ENCODE measurements at regions not wholly inside any gene's neighbourhood (a gene's known extent, or its start where the extent isn't known, plus 50 kb on each side); places are given as distances from the start of the nearest gene placed in this dataset.

GRCh38 chr6:120219339-120219738, 869.8 kb upstream of the MAN1A1 start:
- H3K36me3 ChIP-seq = no peaks in the 10 kb centered on the region
- TF ChIP-seq, protein P1, sequence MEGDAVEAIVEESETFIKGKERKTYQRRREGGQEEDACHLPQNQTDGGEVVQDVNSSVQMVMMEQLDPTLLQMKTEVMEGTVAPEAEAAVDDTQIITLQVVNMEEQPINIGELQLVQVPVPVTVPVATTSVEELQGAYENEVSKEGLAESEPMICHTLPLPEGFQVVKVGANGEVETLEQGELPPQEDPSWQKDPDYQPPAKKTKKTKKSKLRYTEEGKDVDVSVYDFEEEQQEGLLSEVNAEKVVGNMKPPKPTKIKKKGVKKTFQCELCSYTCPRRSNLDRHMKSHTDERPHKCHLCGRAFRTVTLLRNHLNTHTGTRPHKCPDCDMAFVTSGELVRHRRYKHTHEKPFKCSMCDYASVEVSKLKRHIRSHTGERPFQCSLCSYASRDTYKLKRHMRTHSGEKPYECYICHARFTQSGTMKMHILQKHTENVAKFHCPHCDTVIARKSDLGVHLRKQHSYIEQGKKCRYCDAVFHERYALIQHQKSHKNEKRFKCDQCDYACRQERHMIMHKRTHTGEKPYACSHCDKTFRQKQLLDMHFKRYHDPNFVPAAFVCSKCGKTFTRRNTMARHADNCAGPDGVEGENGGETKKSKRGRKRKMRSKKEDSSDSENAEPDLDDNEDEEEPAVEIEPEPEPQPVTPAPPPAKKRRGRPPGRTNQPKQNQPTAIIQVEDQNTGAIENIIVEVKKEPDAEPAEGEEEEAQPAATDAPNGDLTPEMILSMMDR (IDR thresholded peaks at IDR 0.05) = no peak
- intact Hi-C loops (cut with DNase I) = no loop called here
- no peaks in the 10 kb centered on the region for H3K4me1 ChIP-seq
- DNase-seq (no peak), ATAC-seq (no peak)
- no peaks in the 10 kb centered on the region for H3K9me3 ChIP-seq
- H3K4me3 ChIP-seq = no peak overlapping the region
- H3K27me3 ChIP-seq (ENCODE audit: low read depth) = no peaks in the 10 kb centered on the region
- no peak overlapping the region for H3K27ac ChIP-seq

DNA sequence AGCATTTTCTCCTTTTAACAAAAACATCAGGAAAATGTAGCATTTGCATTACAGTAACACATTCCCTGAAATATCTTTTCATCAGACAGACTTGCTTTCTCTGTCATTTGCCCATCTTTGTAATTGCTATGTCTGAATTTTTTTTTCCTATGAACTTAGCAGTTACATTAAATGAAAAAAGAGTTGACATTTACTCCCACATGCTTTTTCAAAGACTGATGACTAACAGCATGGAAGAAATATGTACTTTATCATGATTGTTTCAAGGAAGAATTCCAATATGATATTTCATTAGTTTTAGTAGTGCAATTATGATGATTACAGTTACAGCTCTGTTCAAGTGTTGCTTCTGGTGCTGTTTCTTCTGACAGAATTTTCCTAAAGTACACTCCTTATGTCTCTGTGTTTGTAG, 864.5 kb upstream of the MAN1A1 start:
- no peaks in the 10 kb centered on the region for H3K36me3 ChIP-seq
- no peaks in the 10 kb centered on the region for H3K9me3 ChIP-seq
- no peak overlapping the region for H3K27ac ChIP-seq
- H3K4me1 ChIP-seq = no peaks in the 10 kb centered on the region
- no peaks in the 10 kb centered on the region for H3K27me3 ChIP-seq (ENCODE audit: low read depth)
- H3K4me3 ChIP-seq = no peak overlapping the region
- DNase-seq (no peak), ATAC-seq (no peak)
- TF ChIP-seq, protein P1 (IDR thresholded peaks at IDR 0.05) = no peak
- intact Hi-C loops (cut with DNase I) = no loop called here

- no peaks in the 10 kb centered on the region for H3K36me3 ChIP-seq
- ATAC-seq = no peak
- no peak overlapping the region for H3K27ac ChIP-seq
- H3K27me3 ChIP-seq (ENCODE audit: low read depth) = no peaks in the 10 kb centered on the region
- no peaks in the 10 kb centered on the region for H3K9me3 ChIP-seq
- intact Hi-C loops (cut with DNase I) = no loop called here
- no peak for DNase-seq
- H3K4me3 ChIP-seq = no peak overlapping the region
- H3K4me1 ChIP-seq = no peaks in the 10 kb centered on the region
- TF ChIP-seq, protein P1 (IDR thresholded peaks at IDR 0.05) = no peak
Observed at GRCh38 chr6:120211955-120212792, 862.6 kb upstream of the MAN1A1 start.

DNA sequence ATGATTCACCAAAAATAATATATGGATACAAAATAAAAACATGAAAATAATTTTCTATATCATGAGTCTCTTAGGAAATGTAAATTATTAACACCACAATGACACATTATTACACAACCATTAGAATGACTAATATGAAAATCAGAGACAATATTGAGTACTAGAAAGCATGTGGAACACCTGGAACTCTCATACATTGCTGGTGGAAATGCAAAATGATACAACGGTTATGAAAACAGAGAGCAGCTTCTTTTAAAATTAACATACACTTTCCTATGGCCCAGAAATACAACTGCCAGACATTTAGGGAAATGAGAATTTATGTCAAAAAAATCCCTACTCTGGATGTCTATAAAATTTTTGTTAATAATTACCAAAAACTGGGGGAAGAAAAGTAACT, 853.3 kb upstream of the MAN1A1 start:
- ATAC-seq (no peak), DNase-seq (no peak)
- H3K4me1 ChIP-seq = no peaks in the 10 kb centered on the region
- H3K36me3 ChIP-seq = no peaks in the 10 kb centered on the region
- H3K27me3 ChIP-seq (ENCODE audit: low read depth) = no peaks in the 10 kb centered on the region
- TF ChIP-seq, protein P1 (IDR thresholded peaks at IDR 0.05) = no peak
- intact Hi-C loops (cut with DNase I) = no loop called here
- no peak overlapping the region for H3K4me3 ChIP-seq
- H3K9me3 ChIP-seq = no peaks in the 10 kb centered on the region
- no peak overlapping the region for H3K27ac ChIP-seq

DNA sequence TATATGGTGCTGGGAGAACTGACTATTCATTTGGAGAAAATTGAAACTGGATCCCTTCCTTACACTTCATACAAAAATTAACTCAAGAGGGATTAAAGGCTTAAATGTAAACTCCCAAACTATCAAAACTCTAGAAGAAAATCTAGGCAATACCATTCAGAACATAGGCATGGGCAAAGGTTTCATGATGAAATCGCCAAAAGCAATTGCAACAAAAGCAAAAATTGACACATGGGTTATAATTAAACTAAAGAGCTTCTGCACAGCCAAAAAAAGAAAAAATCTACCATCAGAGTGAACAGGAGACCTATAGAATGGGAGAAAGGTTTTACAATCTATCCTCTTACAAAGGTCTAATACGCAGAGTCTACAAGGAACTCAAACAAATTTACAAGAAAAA, 851.3 kb upstream of the MAN1A1 start:
- DNase-seq (no peak), ATAC-seq (no peak)
- Histone ChIP-seq H3K9me3 (no peaks in the 10 kb centered on the region), H3K4me3 (no peak overlapping the region), H3K4me1 (no peaks in the 10 kb centered on the region), H3K36me3 (no peaks in the 10 kb centered on the region), H3K27me3 (ENCODE audit: low read depth) (no peaks in the 10 kb centered on the region), H3K27ac (no peak overlapping the region)
- intact Hi-C loops (cut with DNase I) = no loop called here
- TF ChIP-seq, protein P1 (IDR thresholded peaks at IDR 0.05) = no peak

Measured in lower lobe of right lung (tissue), 2 donors.